Panc1 (cell line): ENCODE measurements at regions not wholly inside any gene's neighbourhood (a gene's known extent, or its start where the extent isn't known, plus 50 kb on each side); places are given as distances from the start of the nearest gene placed in this dataset.

Experiments used
- ATAC-seq: fragments of 200-7000 bp; cut with Tn5 transposase; 2 replicates; pipeline ENCODE4 v1.9.1; 2020; ENCODE audit warnings: mild to moderate bottlenecking, moderate library complexity
- BruUV-seq: library from RNA; stranded (reverse); fragments of 400-500 nt; replicated peaks from 2 replicates; lab custom pipeline; 2021; lab: Mats Ljungman, UMichigan
- CTCF ChIA-PET: fragments of 300-600 bp; sonication (Branson Sonifier 250); formaldehyde crosslinking; loops from one replicate; lab custom pipeline; 2022; ENCODE audit warnings: antibody characterized with exemption; lab: Charles Lee
- POLR2A ChIA-PET: fragments of 300-600 bp; sonication (Branson Sonifier 250); formaldehyde crosslinking; loops from one replicate; lab custom pipeline; 2022; ENCODE audit warnings: antibody characterized with exemption; lab: Charles Lee
- DNase-seq: peaks from one replicate; pipeline ENCODE4 v3.0.0-alpha.2; 2010; ENCODE audit warnings: low read depth, low spot score
- H3K27ac ChIP-seq: 2 replicates; pipeline ENCODE4 v1.5.1; 2011; ENCODE audit warnings: mild to moderate bottlenecking, low read length, inconsistent platforms
- H3K27me3 ChIP-seq: fragments of 200-500 bp; sonication (Bioruptor generic); 2 replicates; pipeline ENCODE4 v1.6.0; 2014; ENCODE audit warnings: low read length, inconsistent platforms; ENCODE audit not compliant: control insufficient read depth, insufficient read depth
- H3K36me3 ChIP-seq: fragments of 200-500 bp; sonication (Bioruptor generic); 2 replicates; pipeline ENCODE4 v1.5.1; 2014; ENCODE audit warnings: inconsistent platforms, mild to moderate bottlenecking, low read length, moderate library complexity; ENCODE audit not compliant: control insufficient read depth, insufficient read depth
- H3K4me1 ChIP-seq: 2 replicates; pipeline ENCODE4 v1.5.1; 2011; ENCODE audit warnings: inconsistent platforms, mild to moderate bottlenecking, low read length, moderate library complexity; ENCODE audit not compliant: control insufficient read depth, insufficient read depth
- H3K4me3 ChIP-seq, 2 experiments: 2 replicates each; pipeline ENCODE4 v1.5.1; 2011 to 2012; ENCODE audit warnings: low read depth in 2 of 2, low read length in 2 of 2, mild to moderate bottlenecking in 2 of 2, inconsistent platforms in 1 of 2, moderate library complexity in 1 of 2
- H3K9me3 ChIP-seq: fragments of 200-500 bp; sonication (Bioruptor generic); 2 replicates; pipeline ENCODE4 v1.5.1; 2014; ENCODE audit warnings: low read depth, mild to moderate bottlenecking, inconsistent platforms, low read length, moderate library complexity; ENCODE audit not compliant: control insufficient read depth, insufficient read depth
- POLR2AphosphoS5 ChIP-seq: IDR thresholded peaks from 2 replicates; pipeline ENCODE4 v1.6.1; 2012; ENCODE audit warnings: mild to moderate bottlenecking, low read depth, low read length, moderate library complexity
- SIN3A ChIP-seq: IDR thresholded peaks from 2 replicates; pipeline ENCODE4 v1.6.1; 2012; ENCODE audit warnings: low read depth, mild to moderate bottlenecking, low read length, moderate library complexity, borderline replicate concordance; ENCODE audit not compliant: insufficient read depth
- TCF7L2 ChIP-seq: IDR thresholded peaks from 2 replicates; pipeline ENCODE4 v1.6.1; 2011; ENCODE audit warnings: mild to moderate bottlenecking, low read depth, low read length, inconsistent platforms
- in situ Hi-C: cut with HindIII; loops from 2 replicates; pipeline ENCODE4 v1.10.0; 2016; ENCODE audit warnings: low sequenced_read_pairs, low pct_unique_long_range_greater_than_20kb
- intact Hi-C: fragments of 100-400 bp; cut with micrococcal nuclease; formaldehyde crosslinking; loops from one replicate; pipeline ENCODE4 v1.10.0; 2022; ENCODE audit not compliant: unreplicated experiment
- TF ChIP-seq, protein P1 (sequence below): fragments of 450-650 bp; IDR thresholded peaks from 2 replicates; pipeline ENCODE4 v1.5.1; 2017; ENCODE audit warnings: mild to moderate bottlenecking
- TF ChIP-seq, protein P2 (sequence below), 2 experiments: IDR thresholded peaks; 2 replicates each; pipeline ENCODE4 v1.6.1; 2011 to 2012; ENCODE audit warnings: low read depth in 2 of 2, control low read depth in 1 of 2, low read length in 1 of 2, mild to moderate bottlenecking in 1 of 2, moderate library complexity in 1 of 2; ENCODE audit not compliant: insufficient read depth in 1 of 2

DNA sequence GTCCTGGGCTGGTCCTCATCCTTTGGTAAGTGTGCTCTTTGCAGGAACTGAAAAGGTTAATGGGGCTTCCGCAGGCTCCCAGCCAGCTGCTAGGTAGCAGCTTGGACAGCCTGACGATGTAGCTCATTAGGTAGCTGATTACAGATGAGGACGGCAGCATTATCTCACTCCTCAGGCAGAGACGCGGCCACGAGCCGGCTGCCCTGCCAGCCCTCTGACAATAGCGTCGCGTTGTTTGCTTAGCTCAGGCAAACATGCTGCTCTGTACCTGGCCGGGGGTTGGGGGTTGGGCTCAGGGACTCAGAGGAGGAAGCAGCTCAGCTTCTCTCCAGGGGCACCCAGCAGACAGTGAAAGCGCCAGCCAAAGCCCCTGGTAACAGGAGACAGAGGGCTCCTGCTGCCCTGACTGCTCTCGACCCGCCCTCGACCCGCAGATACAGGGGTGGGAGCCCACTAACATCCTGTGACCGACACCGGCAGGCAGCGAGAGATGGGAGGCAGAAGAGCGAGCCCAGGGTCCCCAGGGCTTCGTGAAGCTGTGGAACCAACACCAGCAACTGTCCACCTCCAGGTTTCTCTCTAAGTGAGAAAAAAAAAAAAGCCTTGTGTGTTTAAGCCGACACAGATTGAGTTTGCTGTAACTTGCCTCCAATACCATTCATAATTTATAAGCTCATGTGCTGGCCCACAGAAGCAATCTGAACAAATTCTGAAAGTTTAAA is 53.4 kb upstream of the DLK1 start:
- BruUV-seq: no TSS peak
- CTCF ChIA-PET: no interaction called here

DNA sequence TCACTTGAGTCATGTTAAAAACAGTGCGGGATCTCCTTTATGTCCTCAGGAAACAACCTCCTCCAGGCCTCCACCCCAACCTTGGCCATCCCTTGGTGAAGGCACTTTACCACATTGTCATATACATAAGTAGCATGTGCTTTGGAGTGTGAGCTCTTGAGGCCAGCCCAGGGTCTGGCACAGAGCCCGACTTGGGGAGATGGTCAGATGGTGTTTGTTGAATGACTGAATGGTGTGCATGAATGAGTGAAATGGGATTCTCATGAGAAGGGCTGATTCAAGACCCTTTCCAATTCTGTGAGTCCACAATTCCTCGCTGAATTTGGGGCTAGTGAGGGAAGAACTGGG is 52.9 kb upstream of the DLK1 start:
- ATAC-seq (no peak), DNase-seq (no peak)
- POLR2A ChIA-PET: no interaction called here
- Histone ChIP-seq H3K4me3 (no peak overlapping the region), H3K27ac (no peak overlapping the region), H3K27me3 (no peaks in the 10 kb centered on the region), H3K4me1 (peaks cover 51% of the 10 kb centered on the region), H3K9me3 (no peaks in the 10 kb centered on the region), H3K36me3 (no peaks in the 10 kb centered on the region)
- no TSS peak for BruUV-seq
- intact Hi-C loops: no loop called here
- no peak for TF ChIP-seq SIN3A
- in situ Hi-C loops: no loop called here
- CTCF ChIA-PET: no interaction called here

More for the DNA sequence above, 53.4 kb upstream of the DLK1 start:
- H3K4me3 ChIP-seq: no peak overlapping the region
- H3K27ac ChIP-seq: no peak overlapping the region
- intact Hi-C loops (no loop called here), in situ Hi-C loops (no loop called here)
- H3K36me3 ChIP-seq: no peaks in the 10 kb centered on the region
- H3K9me3 ChIP-seq: no peaks in the 10 kb centered on the region
- ATAC-seq (no peak), DNase-seq (no peak)
- TF ChIP-seq POLR2AphosphoS5 (no peak), SIN3A (no peak), TCF7L2 (no peak)
- TF ChIP-seq, protein P1, sequence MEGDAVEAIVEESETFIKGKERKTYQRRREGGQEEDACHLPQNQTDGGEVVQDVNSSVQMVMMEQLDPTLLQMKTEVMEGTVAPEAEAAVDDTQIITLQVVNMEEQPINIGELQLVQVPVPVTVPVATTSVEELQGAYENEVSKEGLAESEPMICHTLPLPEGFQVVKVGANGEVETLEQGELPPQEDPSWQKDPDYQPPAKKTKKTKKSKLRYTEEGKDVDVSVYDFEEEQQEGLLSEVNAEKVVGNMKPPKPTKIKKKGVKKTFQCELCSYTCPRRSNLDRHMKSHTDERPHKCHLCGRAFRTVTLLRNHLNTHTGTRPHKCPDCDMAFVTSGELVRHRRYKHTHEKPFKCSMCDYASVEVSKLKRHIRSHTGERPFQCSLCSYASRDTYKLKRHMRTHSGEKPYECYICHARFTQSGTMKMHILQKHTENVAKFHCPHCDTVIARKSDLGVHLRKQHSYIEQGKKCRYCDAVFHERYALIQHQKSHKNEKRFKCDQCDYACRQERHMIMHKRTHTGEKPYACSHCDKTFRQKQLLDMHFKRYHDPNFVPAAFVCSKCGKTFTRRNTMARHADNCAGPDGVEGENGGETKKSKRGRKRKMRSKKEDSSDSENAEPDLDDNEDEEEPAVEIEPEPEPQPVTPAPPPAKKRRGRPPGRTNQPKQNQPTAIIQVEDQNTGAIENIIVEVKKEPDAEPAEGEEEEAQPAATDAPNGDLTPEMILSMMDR: no peak
- TF ChIP-seq, protein P2, sequence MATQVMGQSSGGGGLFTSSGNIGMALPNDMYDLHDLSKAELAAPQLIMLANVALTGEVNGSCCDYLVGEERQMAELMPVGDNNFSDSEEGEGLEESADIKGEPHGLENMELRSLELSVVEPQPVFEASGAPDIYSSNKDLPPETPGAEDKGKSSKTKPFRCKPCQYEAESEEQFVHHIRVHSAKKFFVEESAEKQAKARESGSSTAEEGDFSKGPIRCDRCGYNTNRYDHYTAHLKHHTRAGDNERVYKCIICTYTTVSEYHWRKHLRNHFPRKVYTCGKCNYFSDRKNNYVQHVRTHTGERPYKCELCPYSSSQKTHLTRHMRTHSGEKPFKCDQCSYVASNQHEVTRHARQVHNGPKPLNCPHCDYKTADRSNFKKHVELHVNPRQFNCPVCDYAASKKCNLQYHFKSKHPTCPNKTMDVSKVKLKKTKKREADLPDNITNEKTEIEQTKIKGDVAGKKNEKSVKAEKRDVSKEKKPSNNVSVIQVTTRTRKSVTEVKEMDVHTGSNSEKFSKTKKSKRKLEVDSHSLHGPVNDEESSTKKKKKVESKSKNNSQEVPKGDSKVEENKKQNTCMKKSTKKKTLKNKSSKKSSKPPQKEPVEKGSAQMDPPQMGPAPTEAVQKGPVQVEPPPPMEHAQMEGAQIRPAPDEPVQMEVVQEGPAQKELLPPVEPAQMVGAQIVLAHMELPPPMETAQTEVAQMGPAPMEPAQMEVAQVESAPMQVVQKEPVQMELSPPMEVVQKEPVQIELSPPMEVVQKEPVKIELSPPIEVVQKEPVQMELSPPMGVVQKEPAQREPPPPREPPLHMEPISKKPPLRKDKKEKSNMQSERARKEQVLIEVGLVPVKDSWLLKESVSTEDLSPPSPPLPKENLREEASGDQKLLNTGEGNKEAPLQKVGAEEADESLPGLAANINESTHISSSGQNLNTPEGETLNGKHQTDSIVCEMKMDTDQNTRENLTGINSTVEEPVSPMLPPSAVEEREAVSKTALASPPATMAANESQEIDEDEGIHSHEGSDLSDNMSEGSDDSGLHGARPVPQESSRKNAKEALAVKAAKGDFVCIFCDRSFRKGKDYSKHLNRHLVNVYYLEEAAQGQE (IDR thresholded peaks at IDR 0.05; ENCODE audit: insufficient read depth in 1 of 2, low read depth in 2 of 2, low read length in 1 of 2): no peak
- peaks cover 46% of the 10 kb centered on the region for H3K4me1 ChIP-seq
- POLR2A ChIA-PET: no interaction called here
- no peaks in the 10 kb centered on the region for H3K27me3 ChIP-seq

DNA sequence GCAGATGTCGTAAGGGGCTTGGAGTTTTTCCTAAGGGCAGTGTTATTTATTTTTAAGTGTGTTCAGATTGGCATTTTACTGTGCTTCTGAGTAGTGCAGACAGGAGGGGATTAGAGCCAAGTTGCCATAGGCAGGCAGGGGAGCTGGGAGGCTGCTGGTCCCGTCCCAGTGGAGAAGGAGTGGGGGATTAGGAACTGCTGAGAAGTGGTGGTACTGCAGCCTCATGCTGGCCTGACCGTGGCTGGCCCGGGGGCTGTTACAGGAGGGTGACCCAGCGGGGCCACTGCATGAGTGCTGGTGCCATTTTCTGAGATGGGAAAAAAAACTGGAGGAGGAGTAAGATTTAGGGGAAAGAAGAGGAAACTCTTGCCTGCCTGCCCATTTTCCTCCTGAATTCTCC is 52.3 kb upstream of the DLK1 start:
- no peaks in the 10 kb centered on the region for H3K27me3 ChIP-seq
- no TSS peak for BruUV-seq
- no peak overlapping the region for H3K4me3 ChIP-seq
- TF ChIP-seq, protein P2 (IDR thresholded peaks at IDR 0.05; ENCODE audit: insufficient read depth in 1 of 2, low read depth in 2 of 2, low read length in 1 of 2): no peak
- TF ChIP-seq SIN3A (no peak), TCF7L2 (no peak), POLR2AphosphoS5 (no peak)
- TF ChIP-seq, protein P1: no peak
- ChIA-PET CTCF (no interaction called here), POLR2A (no interaction called here)
- no peak overlapping the region for H3K27ac ChIP-seq
- H3K9me3 ChIP-seq: no peaks in the 10 kb centered on the region
- intact Hi-C loops (no loop called here), in situ Hi-C loops (no loop called here)
- ATAC-seq: no peak
- no peak for DNase-seq
- no peaks in the 10 kb centered on the region for H3K36me3 ChIP-seq
- peaks cover 51% of the 10 kb centered on the region for H3K4me1 ChIP-seq
